Uterus (tissue), 2 donors: ENCODE measurements at regions not wholly inside any gene's neighbourhood (a gene's known extent, or its start where the extent isn't known, plus 50 kb on each side); places are given as distances from the start of the nearest gene placed in this dataset.

Experiments
- CTCF ChIP-seq, 4 experiments: fragments of 200-600 bp in 2 of 4; fragments of 450-650 bp in 2 of 4; sonication (generic) in 2 of 4; IDR thresholded peaks; one replicate each; pipeline ENCODE4 v1.5.1; 2016 to 2019; ENCODE audit warnings: antibody characterized with exemption in 4 of 4, mild to moderate bottlenecking in 2 of 4, moderate library complexity in 1 of 4
- POLR2A ChIP-seq, 2 donors: fragments of 450-650 bp; IDR thresholded peaks; one replicate each; pipeline ENCODE4 v1.6.1; 2016; ENCODE audit warnings: antibody characterized with exemption in 2 of 2, mild to moderate bottlenecking in 1 of 2, moderate library complexity in 1 of 2

GRCh38 chr2:117702098-117702497, 112.4 kb upstream of the DDX18 start:
- TF ChIP-seq CTCF (IDR thresholded peaks at IDR 0.05), result no peak
- no peak for TF ChIP-seq POLR2A (IDR thresholded peaks at IDR 0.05)
